ENCODE measurements at regions not wholly inside any gene's neighbourhood (a gene's known extent, or its start where the extent isn't known, plus 50 kb on each side); places are given as distances from the start of the nearest gene placed in this dataset.

- Histone ChIP-seq H3K4ac (replicated peaks; ENCODE audit: insufficient read length, low read depth, low read length) (no peak overlapping the region), H4K20me1 (replicated peaks in 1 of 2; ENCODE audit: control insufficient read depth in 1 of 2, insufficient read depth in 2 of 2, low read length in 2 of 2) (no peaks in the 10 kb centered on the region), H3K79me1 (ENCODE audit: low read depth, low read length) (no peaks in the 10 kb centered on the region), H2BK5ac (ENCODE audit: low read depth, low read length) (no peak overlapping the region), H2BK15ac (ENCODE audit: low read length) (no peak overlapping the region), H3K14ac (ENCODE audit: insufficient read length) (no peak overlapping the region), H3K9ac (replicated peaks in 1 of 4; ENCODE audit: extremely low read depth in 1 of 4, low read depth in 3 of 4, low read length in 3 of 4) (no peak overlapping the region), H3K4me3 (ENCODE audit: extremely low read depth in 1 of 4, insufficient read depth in 2 of 4, low read depth in 3 of 4, low read length in 4 of 4) (no peak overlapping the region), H4K5ac (ENCODE audit: insufficient read length, low read depth, low read length) (no peak overlapping the region), H2AFZ (ENCODE audit: low read length) (no peak overlapping the region), H3K4me1 (replicated peaks in 1 of 4; ENCODE audit: control insufficient read depth in 3 of 4, insufficient read depth in 4 of 4, low read length in 3 of 4) (no peaks in the 10 kb centered on the region; a peak in 1 of 7 replicates), H4K8ac (ENCODE audit: extremely low read depth, insufficient read depth, low read length) (no peak overlapping the region), H3K27me3 (replicated peaks in 1 of 4; ENCODE audit: control insufficient read depth in 3 of 4, extremely low read depth in 1 of 4, insufficient read depth in 3 of 4, low read length in 3 of 4) (no peaks in the 10 kb centered on the region), H3K23me2 (ENCODE audit: low read depth, low read length) (no peaks in the 10 kb centered on the region), H3K36me3 (ENCODE audit: control insufficient read depth in 2 of 4, insufficient read depth in 4 of 4, low read length in 3 of 4) (no peaks in the 10 kb centered on the region), H3K4me2 (ENCODE audit: insufficient read depth in 1 of 2, low read depth in 2 of 2, low read length in 2 of 2) (no peak overlapping the region), H2BK12ac (ENCODE audit: low read depth, low read length) (no peak overlapping the region), H2AK5ac (ENCODE audit: low read depth, low read length) (no peak overlapping the region), H2BK20ac (ENCODE audit: low read length) (no peak overlapping the region), H4K91ac (replicated peaks; ENCODE audit: insufficient read length, low read length) (no peak overlapping the region), H2BK120ac (replicated peaks; ENCODE audit: low read depth, low read length) (no peak overlapping the region), H3K27ac (ENCODE audit: low read depth, low read length) (no peak overlapping the region), H3K79me2 (ENCODE audit: control insufficient read depth in 1 of 2, insufficient read depth in 2 of 2, low read length in 2 of 2) (no peaks in the 10 kb centered on the region), H3K56ac (replicated peaks; ENCODE audit: insufficient read length, low read depth, low read length) (no peak overlapping the region), H3K18ac (ENCODE audit: extremely low read depth, low read length) (no peak overlapping the region), H3K23ac (ENCODE audit: insufficient read length) (no peak overlapping the region), H3K9me3 (ENCODE audit: insufficient read depth in 2 of 2, low read depth in 1 of 2, low read length in 1 of 2) (no peaks in the 10 kb centered on the region)
- POLR2A ChIA-PET (ENCODE audit: partially characterized antibody): no interaction called here
- FAIRE-seq (no peak), DNase-seq (ENCODE audit: low read depth in 1 of 2, low spot score in 2 of 2) (no peak)
- WGBS, 2 experiments (ENCODE audit: extremely low coverage in 1 of 2, insufficient coverage in 1 of 2, insufficient read length in 1 of 2, insufficient replicate concordance in 2 of 2, low coverage in 1 of 2, low lambda C conversion rate in 2 of 2, missing lambda C conversion rate in 1 of 2): 86% methylated on average over 2 of the region's 2 CpGs; no CpG with 5 or more reads in 1 of the 2 experiments
- CTCF ChIA-PET (ENCODE audit: partially characterized antibody): interaction anchor here (1.1 kb wide), 1 partner anchor 14 kb away, joined by 3 read pairs; no protein-coding TSS in a partner anchor
- TF ChIP-seq ATF2 (IDR thresholded peaks at IDR 0.05; ENCODE audit: low read length) (no peak), HDAC6 (IDR thresholded peaks at IDR 0.05; ENCODE audit: low read depth, low read length) (no peak), POLR2AphosphoS5 (IDR thresholded peaks at IDR 0.05; ENCODE audit: low read depth, low read length) (no peak), SRF (IDR thresholded peaks at IDR 0.05; ENCODE audit: low read depth, low read length) (no peak), TEAD4 (IDR thresholded peaks at IDR 0.05; ENCODE audit: low read depth, low read length) (no peak), BCL11A (IDR thresholded peaks at IDR 0.05; ENCODE audit: low read depth in 2 of 2, low read length in 2 of 2) (no peak), SP2 (IDR thresholded peaks at IDR 0.05; ENCODE audit: low read length) (no peak), PHF8 (conservative IDR thresholded peaks at IDR 0.05; ENCODE audit: low read depth, low read length) (no peak), CBX8 (IDR thresholded peaks at IDR 0.05; ENCODE audit: borderline replicate concordance, low read depth, low read length) (no peak), TAF1 (IDR thresholded peaks at IDR 0.05; ENCODE audit: low read depth, low read length) (no peak), ATF3 (IDR thresholded peaks at IDR 0.05; ENCODE audit: insufficient read depth, low read depth, low read length) (no peak), E2F6 (IDR thresholded peaks at IDR 0.05) (no peak)
Observed at GRCh38 chr4:31595496-31595895, 875.3 kb downstream of the PCDH7 start.
